ENCODE measurements at regions not wholly inside any gene's neighbourhood (a gene's known extent, or its start where the extent isn't known, plus 50 kb on each side); places are given as distances from the start of the nearest gene placed in this dataset.

DNA sequence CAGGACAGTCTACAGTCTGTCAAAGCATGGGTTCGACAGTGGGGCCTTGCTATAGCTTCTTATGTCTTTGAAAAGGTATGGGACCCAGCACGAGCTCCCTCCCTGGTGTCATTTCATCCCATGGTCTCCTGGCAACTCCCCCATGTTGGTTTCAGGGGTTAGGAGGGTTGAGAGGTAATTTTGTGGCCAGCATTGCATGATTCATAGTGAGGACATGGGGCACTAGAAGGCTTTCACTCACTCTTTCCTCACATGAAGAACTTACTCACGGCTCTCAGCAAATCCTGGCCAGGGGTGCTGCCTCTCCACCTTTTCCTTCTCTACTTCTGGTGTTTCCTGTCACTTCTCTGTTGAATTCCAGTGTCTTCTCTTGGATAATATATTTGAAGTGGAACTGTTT, 134.7 kb upstream of the TNPO1 start:
- no peak for TF ChIP-seq EZH2 (IDR thresholded peaks at IDR 0.05; ENCODE audit: borderline replicate concordance, low read depth, low read length, severe bottlenecking)
- TF ChIP-seq CTCF (IDR thresholded peaks at IDR 0.05; ENCODE audit: borderline replicate concordance, extremely low read depth, low read length, poor library complexity, severe bottlenecking) = no peak
